NCI-H2227 treated with DMSO at 0.1 percent for 48 hours (cell line): ENCODE measurements at regions not wholly inside any gene's neighbourhood (a gene's known extent, or its start where the extent isn't known, plus 50 kb on each side); places are given as distances from the start of the nearest gene placed in this dataset.
"Not testable (repeated sequence)": the region's sequence is repeated elsewhere in the genome, so short reads cannot be mapped to it uniquely, and the experiment has no call there.

Source experiments
- DNase-seq: peaks from one replicate; lab custom pipeline; 2025; lab: John Stamatoyannopoulos, UW

DNA sequence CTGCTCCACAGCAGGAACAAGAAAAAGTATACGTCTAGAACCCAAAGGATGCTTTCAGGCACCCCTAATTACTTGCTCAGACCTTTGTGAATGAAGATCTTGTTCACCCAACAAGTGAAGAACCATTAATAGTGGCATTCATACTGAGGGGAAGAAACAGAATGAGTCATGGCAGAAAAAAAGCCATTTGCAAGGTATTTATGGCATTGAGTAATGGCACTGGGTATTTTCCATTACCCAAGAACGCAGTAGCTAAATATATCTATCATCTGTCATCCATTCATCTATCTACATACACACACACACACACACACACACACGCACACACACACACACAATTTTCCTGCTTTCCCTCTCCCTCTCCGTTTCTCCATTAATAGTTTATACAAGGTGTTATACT lies 56.4 kb upstream of the XIRP2 start:
- no peak for DNase-seq

DNA sequence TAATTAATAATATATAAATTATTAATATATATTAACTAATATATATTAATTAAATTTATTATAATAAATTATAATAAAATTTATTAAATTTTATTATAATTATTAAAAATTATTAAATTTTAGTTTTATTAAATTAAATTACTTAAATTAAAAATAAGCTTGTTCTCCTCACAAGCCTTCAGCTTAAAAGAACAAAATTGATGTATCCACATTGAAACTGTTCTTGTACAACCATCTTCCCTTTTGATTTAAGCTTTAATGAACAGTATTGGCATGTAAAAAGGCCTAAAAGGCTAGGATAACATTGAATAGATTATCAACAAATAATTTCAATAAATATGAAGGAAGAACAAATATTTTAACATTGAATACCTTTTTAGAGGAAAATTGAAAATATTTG lies 62.4 kb upstream of the XIRP2 start:
- no peak for DNase-seq

GRCh38 chr2:166814335-166814734 lies 73.9 kb upstream of the XIRP2 start:
- DNase-seq, result no peak

DNA sequence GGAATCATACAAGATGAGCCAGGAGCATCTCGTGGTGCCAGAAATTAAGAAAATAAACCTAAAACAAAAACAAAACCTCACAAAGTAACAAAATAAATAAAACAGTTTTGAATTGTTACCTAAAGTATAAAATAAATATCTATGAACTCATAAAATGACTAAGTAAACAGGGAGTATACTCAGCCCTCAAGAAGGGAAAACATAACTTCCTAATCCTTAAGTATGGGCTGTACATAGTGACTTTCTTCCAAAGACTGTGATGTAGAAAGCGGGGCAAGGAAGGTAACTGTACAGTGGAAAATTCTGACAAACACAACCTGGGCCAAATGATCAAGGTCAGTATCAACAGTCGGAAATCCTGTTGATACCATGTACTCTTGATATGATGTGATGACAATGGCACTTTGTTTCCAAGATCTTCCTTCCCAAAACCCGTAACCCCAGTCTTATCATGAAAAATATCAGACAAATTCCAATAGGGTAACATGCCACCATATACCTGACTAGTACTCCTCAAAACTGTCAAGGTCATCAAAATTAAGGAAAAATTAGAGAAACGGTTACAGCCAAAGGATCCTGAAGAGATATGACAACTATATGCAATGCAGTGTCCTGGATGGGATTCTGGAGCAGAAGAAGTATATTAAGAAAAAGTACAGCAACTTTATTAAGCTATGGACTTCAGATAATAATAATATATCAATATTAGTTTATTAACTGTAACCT lies 76.0 kb upstream of the XIRP2 start:
- DNase-seq, result no peak

- no peak for DNase-seq
Observed at GRCh38 chr2:166805753-166806152, 82.5 kb upstream of the XIRP2 start.

DNA sequence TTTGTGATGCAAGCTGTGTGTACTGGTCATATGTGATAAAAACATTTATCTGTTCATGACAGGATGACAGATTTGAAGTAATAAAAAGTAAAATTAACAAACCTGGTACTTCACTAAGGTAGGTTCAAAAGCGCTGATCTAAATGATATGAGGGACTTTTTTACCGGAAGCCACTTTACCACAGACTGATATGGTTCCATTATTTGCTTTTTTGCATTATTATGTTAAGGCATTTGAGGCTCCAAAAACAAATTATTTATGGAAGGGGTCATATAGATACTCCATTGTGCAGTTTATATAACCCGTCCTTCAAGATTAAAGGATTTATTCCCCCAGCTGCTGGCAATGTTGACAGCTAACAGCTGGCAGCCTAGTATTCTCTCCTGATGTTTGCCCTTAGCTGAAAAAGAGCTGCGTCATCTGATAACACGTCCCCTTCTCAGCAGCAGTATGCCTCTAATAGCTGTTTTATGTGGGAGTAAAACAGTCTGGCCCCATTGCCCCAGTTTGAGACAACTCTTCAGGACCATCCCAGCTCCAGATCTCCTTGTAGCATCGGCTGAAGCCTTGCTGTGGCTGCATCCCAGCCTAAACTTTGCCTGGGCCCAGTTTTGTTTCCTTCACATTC lies 84.8 kb upstream of the XIRP2 start:
- no peak for DNase-seq

- no peak for DNase-seq
Observed at GRCh38 chr2:166802475-166802874, 85.8 kb upstream of the XIRP2 start.

- DNase-seq, result no peak
Observed at GRCh38 chr2:166792808-166793207, 95.5 kb upstream of the XIRP2 start.

GRCh38 chr2:166786707-166787106 lies 101.6 kb upstream of the XIRP2 start:
- no peak for DNase-seq

DNA sequence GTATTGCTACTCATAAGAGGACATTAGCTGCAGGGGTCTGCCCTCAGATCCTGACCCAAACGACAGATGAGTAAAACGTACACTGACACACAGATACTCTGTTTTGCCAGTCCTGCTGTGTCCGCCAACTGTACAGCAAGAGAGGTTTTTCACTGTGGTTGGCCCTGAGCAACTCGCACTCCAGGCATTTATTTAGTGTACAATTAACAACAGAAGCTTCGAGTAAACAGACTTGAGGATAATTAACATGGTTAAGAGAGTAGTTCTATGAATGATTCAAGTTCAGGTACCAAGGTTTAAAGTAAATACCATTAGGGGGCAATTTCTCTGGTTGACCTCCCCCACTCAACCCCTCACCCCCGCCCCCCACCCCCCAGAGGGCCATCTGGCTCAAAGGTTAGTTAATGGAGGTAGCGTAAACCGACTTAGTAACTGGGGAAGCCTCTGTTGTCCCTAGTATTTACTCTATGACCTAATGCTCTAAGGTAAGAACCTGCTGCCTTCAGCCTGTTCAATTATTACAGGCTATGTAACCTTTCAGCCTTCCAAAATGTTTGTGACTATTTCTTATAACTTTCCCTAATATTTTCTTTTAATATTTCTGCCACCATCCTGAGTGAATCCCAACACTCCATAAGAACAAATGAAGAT lies 103.9 kb upstream of the XIRP2 start:
- no peak for DNase-seq

DNA sequence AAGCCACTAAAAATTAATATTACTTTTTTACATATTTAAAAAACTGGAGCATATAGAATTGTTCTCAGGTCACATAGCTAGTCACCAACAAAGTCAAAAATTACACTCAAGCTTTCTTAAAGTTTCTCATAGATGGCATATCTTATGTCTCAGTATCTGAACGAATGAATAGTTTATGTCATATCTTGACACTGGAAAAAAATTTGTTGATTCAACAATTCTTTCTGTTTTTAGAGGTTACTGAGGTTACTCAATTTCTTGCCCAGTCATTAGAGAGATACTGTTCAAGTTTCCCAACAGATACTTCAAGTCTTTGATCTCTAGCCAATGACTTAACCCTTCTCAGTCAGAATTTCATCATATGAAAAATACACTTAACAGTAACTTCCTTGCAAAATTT lies 113.1 kb upstream of the XIRP2 start:
- no peak for DNase-seq

GRCh38 chr2:166773308-166773949 lies 114.9 kb upstream of the XIRP2 start:
- no peak for DNase-seq

- DNase-seq, result no peak
Observed at GRCh38 chr2:166768393-166769123, 119.7 kb upstream of the XIRP2 start.

- DNase-seq, result not testable (repeated sequence)
Observed at GRCh38 chr2:166766769-166767322, 121.4 kb upstream of the XIRP2 start.

- no peak for DNase-seq
Observed at GRCh38 chr2:166766220-166766619, 122.1 kb upstream of the XIRP2 start.

GRCh38 chr2:166765141-166765540 lies 123.1 kb upstream of the XIRP2 start:
- no peak for DNase-seq

GRCh38 chr2:166764702-166765101 lies 123.6 kb upstream of the XIRP2 start:
- no peak for DNase-seq

DNA sequence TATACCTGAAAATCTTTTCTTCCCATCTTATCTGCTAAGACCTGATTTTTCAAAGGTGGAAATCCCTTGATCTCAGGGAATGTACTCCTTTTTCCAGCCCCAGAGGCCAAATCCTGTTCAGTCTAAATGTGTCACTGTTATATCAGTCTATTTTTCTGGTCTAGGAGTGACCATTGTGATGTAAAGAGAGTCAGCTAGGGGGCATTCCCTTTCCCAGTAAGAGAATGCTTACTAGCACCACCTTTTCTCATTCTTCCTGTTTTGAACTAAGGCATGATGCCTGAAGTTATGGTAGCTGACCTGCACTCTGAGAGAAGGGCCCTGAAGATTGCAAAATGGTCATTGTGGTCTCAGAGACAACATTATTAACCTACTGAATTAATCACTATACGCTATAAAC lies 124.1 kb upstream of the XIRP2 start:
- no peak for DNase-seq

DNA sequence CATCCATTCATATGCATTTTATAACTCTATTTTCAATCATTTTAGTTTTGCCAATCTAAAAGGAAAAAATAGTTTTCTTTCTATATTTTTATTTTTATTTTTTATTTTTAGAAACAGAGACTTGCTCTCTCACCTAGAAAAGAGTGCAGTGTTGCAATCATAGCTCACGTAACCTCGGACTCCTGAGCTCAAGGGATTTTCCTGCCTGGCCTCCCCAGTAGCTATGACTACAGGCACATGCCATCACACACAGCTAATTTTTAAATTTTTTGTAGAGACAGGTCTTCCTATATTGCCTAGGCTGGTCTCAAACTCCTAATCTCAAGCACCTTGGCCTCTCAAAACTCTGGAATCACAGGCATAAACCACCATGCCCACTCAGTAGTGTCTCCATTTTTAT lies 125.5 kb upstream of the XIRP2 start:
- DNase-seq, result no peak

DNA sequence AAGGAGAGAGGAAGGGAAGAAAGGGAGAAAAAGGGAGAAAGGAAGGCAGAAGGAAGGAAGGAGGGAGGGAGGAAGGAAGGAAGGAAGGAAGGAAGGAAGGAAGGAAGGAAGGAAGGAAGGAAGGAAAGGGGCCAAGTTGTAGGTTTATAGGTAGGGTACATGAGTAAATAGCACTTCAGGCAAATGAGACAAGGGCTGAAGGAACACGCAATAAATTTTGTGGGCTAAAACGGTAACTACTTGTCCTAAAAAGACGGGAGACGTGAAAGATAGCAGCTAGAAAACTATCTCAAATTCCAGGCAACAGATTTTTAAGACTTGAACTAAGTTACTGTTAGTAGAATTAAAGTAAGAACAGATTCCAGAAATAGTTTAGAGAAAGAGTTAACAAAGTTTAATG lies 129.3 kb upstream of the XIRP2 start:
- DNase-seq, result no peak

DNA sequence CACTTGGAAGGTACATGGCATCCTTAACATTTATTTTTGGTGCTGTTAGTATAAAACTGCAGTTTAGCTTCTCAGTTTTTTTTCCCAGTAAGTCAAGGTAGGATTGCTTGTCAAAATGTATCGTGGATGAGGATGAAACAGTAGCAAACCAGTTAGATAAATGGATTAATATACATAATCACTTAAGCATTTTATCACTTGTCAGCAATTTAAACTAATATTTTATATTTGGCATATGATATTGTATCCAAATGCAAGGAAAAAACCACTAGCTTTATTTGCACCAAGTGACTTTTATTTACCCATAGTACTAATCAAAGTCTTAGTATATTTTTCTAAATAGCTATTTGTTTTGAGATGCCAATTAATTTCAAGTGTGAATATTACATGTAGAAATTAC lies 137.7 kb upstream of the XIRP2 start:
- no peak for DNase-seq

GRCh38 chr2:166744117-166744516 lies 144.2 kb upstream of the XIRP2 start:
- DNase-seq, result not testable (repeated sequence)
